DMS 273 (cell line): ENCODE measurements at regions not wholly inside any gene's neighbourhood (a gene's known extent, or its start where the extent isn't known, plus 50 kb on each side); places are given as distances from the start of the nearest gene placed in this dataset.

Experiments
- DNase-seq: peaks from one replicate; lab custom pipeline; 2025; ENCODE audit not compliant: unreplicated experiment; lab: John Stamatoyannopoulos, UW

- no peak for DNase-seq
These were observed 266.3 kb downstream of the FBXW7 start for GRCh38 chr4:152269448-152270191.

- DNase-seq = no peak
These were observed 268.1 kb downstream of the FBXW7 start for GRCh38 chr4:152267811-152268210.

GRCh38 chr4:152266831-152267480, 268.9 kb downstream of the FBXW7 start:
- DNase-seq = no peak

- no peak for DNase-seq
These were observed 270.7 kb downstream of the FBXW7 start for GRCh38 chr4:152265149-152265621.

GRCh38 chr4:152264106-152264505, 271.8 kb downstream of the FBXW7 start:
- DNase-seq = no peak

- DNase-seq = no peak
These were observed 276.0 kb downstream of the FBXW7 start for GRCh38 chr4:152259866-152260265.

- no peak for DNase-seq
These were observed 276.8 kb downstream of the FBXW7 start for GRCh38 chr4:152258804-152259708.

- no peak for DNase-seq
These were observed 277.5 kb downstream of the FBXW7 start for GRCh38 chr4:152258391-152258790.

GRCh38 chr4:152257601-152258066, 278.3 kb downstream of the FBXW7 start:
- no peak for DNase-seq

- DNase-seq = no peak
These were observed 278.9 kb downstream of the FBXW7 start for GRCh38 chr4:152256996-152257395.

GRCh38 chr4:152255437-152255836, 280.5 kb downstream of the FBXW7 start:
- DNase-seq = no peak

GRCh38 chr4:152248347-152248746, 287.5 kb downstream of the FBXW7 start:
- DNase-seq = no peak

GRCh38 chr4:152247271-152247975, 288.5 kb downstream of the FBXW7 start:
- DNase-seq = no peak

GRCh38 chr4:152246659-152247058, 289.2 kb downstream of the FBXW7 start:
- DNase-seq = no peak

- no peak for DNase-seq
These were observed 290.2 kb downstream of the FBXW7 start for GRCh38 chr4:152245680-152246079.

- no peak for DNase-seq
These were observed 291.2 kb downstream of the FBXW7 start for GRCh38 chr4:152244659-152245058.

- DNase-seq = peak; percentile 1
These were observed 291.8 kb downstream of the FBXW7 start for GRCh38 chr4:152243896-152244595.

GRCh38 chr4:152243206-152243605, 292.7 kb downstream of the FBXW7 start:
- DNase-seq = no peak

GRCh38 chr4:152240232-152240631, 295.7 kb downstream of the FBXW7 start:
- no peak for DNase-seq

- DNase-seq = no peak
These were observed 296.7 kb downstream of the FBXW7 start for GRCh38 chr4:152239216-152239615.
